ENCODE measurements at regions not wholly inside any gene's neighbourhood (a gene's known extent, or its start where the extent isn't known, plus 50 kb on each side); places are given as distances from the start of the nearest gene placed in this dataset.

GRCh38 chr14:98908050-98908449 is 363.9 kb downstream of the BCL11B start:
- TF ChIP-seq CTCF (IDR thresholded peaks at IDR 0.05): no peak
- no peak for TF ChIP-seq POLR2A (IDR thresholded peaks at IDR 0.05)
